NCI-H2196 treated with DMSO at 0.1 percent for 48 hours (cell line): ENCODE measurements at regions not wholly inside any gene's neighbourhood (a gene's known extent, or its start where the extent isn't known, plus 50 kb on each side); places are given as distances from the start of the nearest gene placed in this dataset.
"Not testable (repeated sequence)": the region's sequence is repeated elsewhere in the genome, so short reads cannot be mapped to it uniquely, and the experiment has no call there.

Experiments used
- DNase-seq: peaks from one replicate; lab custom pipeline; 2025; ENCODE audit not compliant: unreplicated experiment; lab: John Stamatoyannopoulos, UW

GRCh38 chr17:13099089-13099735, 81.4 kb upstream of the ELAC2 start:
- DNase-seq, result no peak

- no peak for DNase-seq
Measured at GRCh38 chr17:13096291-13096690, 78.5 kb upstream of the ELAC2 start.

- DNase-seq, result not testable (repeated sequence)
Measured at GRCh38 chr17:13092010-13092409, 74.2 kb upstream of the ELAC2 start.

- DNase-seq, result no peak
Measured at GRCh38 chr17:13088666-13089065, 70.8 kb upstream of the ELAC2 start.

GRCh38 chr17:13087802-13088201, 70.0 kb upstream of the ELAC2 start:
- DNase-seq, result no peak

- DNase-seq, result no peak
Measured at GRCh38 chr17:13086142-13086769, 68.4 kb upstream of the ELAC2 start.

- no peak for DNase-seq
Measured at GRCh38 chr17:13085578-13085977, 67.8 kb upstream of the ELAC2 start.

- DNase-seq, result no peak
Measured at GRCh38 chr17:13084420-13084819, 66.6 kb upstream of the ELAC2 start.

GRCh38 chr17:13078591-13079385, 61.0 kb upstream of the ELAC2 start:
- no peak for DNase-seq

GRCh38 chr17:13076905-13077304, 59.1 kb upstream of the ELAC2 start:
- no peak for DNase-seq

GRCh38 chr17:13074026-13074425, 56.2 kb upstream of the ELAC2 start:
- DNase-seq, result no peak

GRCh38 chr17:13073018-13073417, 55.2 kb upstream of the ELAC2 start:
- DNase-seq, result no peak

GRCh38 chr17:13070732-13071131, 52.9 kb upstream of the ELAC2 start:
- DNase-seq, result no peak

- DNase-seq, result no peak
Measured at GRCh38 chr17:13067629-13068303, 49.9 kb upstream of the ELAC2 start.
